ENCODE measurements at regions not wholly inside any gene's neighbourhood (a gene's known extent, or its start where the extent isn't known, plus 50 kb on each side); places are given as distances from the start of the nearest gene placed in this dataset.

DNA sequence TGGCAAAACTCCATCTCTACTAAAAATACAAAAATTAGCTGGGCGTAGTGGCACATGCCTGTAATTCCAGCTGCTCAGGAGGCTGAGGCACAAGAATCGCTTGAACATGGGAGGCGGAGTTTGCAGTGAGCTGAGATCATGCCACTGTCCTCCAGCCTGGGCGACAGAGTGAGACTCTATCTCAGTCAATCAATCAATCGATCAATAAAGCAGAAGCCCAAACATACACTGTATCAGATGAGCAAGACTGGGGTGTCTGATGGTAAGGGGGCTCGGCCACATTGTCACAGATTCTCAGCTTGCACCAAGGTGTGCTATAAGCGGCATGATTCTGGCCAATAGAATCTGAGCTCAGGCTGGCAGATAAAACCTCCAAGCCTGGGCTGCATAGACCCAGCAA lies 261.1 kb downstream of the BUD13 start:
- no peak for TF ChIP-seq EHF (CRISPR knock-in tag; IDR thresholded peaks at IDR 0.05)
- no peak for TF ChIP-seq CEBPB (IDR thresholded peaks at IDR 0.05)
- TF ChIP-seq, protein P1, sequence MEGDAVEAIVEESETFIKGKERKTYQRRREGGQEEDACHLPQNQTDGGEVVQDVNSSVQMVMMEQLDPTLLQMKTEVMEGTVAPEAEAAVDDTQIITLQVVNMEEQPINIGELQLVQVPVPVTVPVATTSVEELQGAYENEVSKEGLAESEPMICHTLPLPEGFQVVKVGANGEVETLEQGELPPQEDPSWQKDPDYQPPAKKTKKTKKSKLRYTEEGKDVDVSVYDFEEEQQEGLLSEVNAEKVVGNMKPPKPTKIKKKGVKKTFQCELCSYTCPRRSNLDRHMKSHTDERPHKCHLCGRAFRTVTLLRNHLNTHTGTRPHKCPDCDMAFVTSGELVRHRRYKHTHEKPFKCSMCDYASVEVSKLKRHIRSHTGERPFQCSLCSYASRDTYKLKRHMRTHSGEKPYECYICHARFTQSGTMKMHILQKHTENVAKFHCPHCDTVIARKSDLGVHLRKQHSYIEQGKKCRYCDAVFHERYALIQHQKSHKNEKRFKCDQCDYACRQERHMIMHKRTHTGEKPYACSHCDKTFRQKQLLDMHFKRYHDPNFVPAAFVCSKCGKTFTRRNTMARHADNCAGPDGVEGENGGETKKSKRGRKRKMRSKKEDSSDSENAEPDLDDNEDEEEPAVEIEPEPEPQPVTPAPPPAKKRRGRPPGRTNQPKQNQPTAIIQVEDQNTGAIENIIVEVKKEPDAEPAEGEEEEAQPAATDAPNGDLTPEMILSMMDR (IDR thresholded peaks at IDR 0.05), result no peak
- TF ChIP-seq POLR2A (IDR thresholded peaks at IDR 0.05; ENCODE audit: low read length), result no peak
- TF ChIP-seq, protein P2, sequence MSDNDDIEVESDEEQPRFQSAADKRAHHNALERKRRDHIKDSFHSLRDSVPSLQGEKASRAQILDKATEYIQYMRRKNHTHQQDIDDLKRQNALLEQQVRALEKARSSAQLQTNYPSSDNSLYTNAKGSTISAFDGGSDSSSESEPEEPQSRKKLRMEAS (IDR thresholded peaks at IDR 0.05), result no peak
- no peak for TF ChIP-seq RAD21 (conservative IDR thresholded peaks at IDR 0.05 in 1 of 2, IDR thresholded peaks at IDR 0.05 in 1 of 2)
- TF ChIP-seq, protein P3, sequence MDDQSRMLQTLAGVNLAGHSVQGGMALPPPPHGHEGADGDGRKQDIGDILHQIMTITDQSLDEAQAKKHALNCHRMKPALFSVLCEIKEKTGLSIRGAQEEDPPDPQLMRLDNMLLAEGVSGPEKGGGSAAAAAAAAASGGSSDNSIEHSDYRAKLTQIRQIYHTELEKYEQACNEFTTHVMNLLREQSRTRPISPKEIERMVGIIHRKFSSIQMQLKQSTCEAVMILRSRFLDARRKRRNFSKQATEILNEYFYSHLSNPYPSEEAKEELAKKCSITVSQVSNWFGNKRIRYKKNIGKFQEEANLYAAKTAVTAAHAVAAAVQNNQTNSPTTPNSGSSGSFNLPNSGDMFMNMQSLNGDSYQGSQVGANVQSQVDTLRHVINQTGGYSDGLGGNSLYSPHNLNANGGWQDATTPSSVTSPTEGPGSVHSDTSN (IDR thresholded peaks at IDR 0.05), result no peak
- TF ChIP-seq, protein P4, sequence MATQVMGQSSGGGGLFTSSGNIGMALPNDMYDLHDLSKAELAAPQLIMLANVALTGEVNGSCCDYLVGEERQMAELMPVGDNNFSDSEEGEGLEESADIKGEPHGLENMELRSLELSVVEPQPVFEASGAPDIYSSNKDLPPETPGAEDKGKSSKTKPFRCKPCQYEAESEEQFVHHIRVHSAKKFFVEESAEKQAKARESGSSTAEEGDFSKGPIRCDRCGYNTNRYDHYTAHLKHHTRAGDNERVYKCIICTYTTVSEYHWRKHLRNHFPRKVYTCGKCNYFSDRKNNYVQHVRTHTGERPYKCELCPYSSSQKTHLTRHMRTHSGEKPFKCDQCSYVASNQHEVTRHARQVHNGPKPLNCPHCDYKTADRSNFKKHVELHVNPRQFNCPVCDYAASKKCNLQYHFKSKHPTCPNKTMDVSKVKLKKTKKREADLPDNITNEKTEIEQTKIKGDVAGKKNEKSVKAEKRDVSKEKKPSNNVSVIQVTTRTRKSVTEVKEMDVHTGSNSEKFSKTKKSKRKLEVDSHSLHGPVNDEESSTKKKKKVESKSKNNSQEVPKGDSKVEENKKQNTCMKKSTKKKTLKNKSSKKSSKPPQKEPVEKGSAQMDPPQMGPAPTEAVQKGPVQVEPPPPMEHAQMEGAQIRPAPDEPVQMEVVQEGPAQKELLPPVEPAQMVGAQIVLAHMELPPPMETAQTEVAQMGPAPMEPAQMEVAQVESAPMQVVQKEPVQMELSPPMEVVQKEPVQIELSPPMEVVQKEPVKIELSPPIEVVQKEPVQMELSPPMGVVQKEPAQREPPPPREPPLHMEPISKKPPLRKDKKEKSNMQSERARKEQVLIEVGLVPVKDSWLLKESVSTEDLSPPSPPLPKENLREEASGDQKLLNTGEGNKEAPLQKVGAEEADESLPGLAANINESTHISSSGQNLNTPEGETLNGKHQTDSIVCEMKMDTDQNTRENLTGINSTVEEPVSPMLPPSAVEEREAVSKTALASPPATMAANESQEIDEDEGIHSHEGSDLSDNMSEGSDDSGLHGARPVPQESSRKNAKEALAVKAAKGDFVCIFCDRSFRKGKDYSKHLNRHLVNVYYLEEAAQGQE (IDR thresholded peaks at IDR 0.05), result no peak
- no peak for TF ChIP-seq CHD4 (IDR thresholded peaks at IDR 0.05; ENCODE audit: borderline replicate concordance)
- no peak for TF ChIP-seq NR3C1 (IDR thresholded peaks at IDR 0.05)
